RCC 7860 (cell line): ENCODE measurements at regions not wholly inside any gene's neighbourhood (a gene's known extent, or its start where the extent isn't known, plus 50 kb on each side); places are given as distances from the start of the nearest gene placed in this dataset.

Source experiments
- DNase-seq: peaks from one replicate; pipeline ENCODE4 v3.0.0-alpha.2; 2015; ENCODE audit warnings: low spot score
- FAIRE-seq: peaks from 2 replicates; lab custom pipeline; 2012; peaks lifted over from hg19 to GRCh38; lab: Jason Lieb, UNC

DNA sequence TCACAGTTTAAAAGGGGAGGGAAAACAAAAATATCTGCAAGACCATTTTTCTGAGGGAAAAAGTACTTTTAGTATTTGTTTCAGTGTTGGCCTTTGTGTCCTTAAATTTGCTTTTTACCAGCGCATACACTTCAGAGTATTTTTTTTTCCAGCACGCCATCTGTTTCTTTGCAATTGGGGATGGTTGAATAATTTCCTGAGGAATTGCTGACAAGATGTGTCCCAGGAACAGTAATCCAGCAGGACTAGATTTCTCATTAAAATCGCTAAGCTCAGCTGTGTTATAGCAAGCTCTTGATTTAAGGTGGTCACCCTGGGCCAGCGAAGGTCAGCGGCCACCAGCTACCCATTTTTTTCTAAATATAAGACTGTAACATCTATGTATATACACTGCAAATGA lies 156.9 kb upstream of the RHOBTB1 start:
- FAIRE-seq (no peak), DNase-seq (no peak)

DNA sequence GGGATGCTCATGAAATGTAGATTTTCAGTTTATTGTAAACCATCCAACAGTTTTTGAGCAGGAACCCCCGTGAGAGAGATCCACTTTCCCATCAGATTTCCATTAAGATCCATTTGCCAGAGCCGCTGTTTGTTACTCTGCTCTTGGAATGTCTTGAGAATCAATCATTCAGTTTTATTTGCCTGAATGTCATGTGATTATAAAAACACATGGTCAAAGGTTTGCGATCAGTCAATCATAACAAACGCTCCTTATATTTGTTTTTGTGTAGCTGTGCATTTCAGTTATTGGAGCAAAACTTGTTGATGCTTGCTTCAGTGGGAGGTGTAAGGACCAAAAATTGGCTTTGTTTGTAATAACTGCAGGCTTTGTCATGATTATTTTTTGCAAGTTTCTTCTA lies 155.8 kb upstream of the RHOBTB1 start:
- FAIRE-seq (no peak), DNase-seq (no peak)

DNA sequence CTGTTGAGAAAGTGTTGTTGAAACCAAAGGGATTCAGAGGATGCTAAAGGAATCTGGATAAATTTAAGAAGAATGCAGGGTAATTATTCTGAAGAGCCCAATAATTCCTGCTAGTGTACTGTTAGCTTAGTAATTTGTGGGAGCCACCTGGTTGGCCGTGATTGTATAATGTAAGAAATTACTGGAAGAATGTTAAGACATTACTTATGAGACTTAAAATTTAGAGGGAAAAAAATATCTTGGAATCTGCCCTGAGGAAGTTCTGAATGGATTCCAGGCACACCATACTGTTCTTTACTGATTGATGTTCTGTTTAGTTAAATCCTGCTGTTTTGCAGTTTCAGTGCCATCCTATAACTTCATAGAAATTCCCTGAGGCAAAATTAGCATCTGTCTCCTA lies 155.0 kb upstream of the RHOBTB1 start:
- DNase-seq, result no peak
- FAIRE-seq, result no peak

DNA sequence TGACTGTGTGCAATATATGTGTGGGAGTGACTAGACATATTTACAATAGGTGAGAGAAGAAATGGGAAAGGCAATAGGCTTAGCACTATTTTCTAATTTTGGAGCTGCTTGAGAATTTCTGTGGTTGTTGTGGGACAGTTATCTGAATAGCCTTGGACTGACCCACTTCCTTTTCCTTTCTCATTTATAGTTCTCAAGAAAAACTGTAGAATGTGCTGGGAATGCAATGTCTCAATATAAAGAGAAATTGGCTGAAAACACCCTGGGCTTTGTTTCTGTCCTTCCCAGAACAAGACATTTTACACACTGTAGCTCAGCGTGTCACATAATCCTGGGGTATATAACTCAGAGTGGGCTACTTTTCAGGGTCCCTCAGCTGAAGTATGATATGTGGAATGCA lies 153.0 kb upstream of the RHOBTB1 start:
- DNase-seq (no peak), FAIRE-seq (no peak)

DNA sequence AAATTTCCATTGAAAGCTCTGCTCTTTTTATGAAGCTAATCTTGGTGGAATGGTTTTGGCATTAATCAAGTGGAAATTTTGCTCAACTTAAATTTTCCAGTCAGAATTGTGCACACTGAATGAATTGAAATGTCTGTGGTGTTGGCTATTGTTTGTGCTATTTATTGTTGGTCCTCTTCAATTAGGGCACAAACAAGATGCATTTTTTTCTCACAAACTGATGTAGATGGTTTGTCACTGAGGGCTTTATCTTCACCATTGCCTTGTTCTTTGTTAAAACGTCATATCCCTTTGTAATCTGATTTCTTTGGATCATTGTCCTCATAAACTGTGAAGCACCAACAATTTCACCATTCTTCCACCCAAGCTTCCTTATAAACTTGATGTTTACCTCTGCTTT lies 152.1 kb upstream of the RHOBTB1 start:
- no peak for FAIRE-seq
- no peak for DNase-seq

DNA sequence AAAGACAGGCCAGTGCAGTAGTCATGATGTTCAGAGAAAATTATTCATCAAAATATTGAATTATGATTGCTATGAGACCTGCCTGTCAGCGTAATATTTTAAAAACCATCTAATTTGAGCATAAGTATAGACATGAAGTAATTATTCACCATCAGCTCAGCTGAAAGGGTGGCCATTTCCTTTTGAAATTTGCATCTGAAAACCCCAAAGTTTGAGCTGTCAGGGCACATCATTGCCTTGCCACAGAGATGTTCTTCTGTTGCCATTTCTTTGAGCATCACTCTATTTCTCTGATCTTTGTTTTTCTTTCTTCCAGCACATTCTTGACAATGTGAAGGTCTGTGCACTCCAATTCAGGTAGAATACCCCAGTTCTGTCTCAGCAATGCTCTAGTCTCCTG lies 147.5 kb upstream of the RHOBTB1 start:
- DNase-seq (no peak), FAIRE-seq (no peak)

DNA sequence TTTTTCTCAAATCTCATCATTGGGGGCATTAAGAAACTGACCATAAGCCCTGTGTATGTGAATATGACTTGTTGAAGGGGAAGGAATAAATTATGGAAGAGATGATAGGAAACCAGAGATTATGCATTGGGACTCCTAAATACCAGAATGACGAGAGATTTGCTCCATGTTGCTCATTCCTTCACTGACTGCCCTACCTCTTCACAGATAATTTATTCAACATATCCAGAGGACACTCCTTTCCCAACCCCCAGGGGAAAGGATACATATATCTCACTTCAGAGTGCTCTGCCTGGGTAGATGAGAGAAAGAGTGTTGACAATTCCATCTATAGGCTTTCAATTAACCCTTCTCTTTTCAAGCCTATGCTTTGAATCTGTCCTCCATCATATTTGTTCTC lies 145.3 kb upstream of the RHOBTB1 start:
- DNase-seq, result no peak
- no peak for FAIRE-seq

DNA sequence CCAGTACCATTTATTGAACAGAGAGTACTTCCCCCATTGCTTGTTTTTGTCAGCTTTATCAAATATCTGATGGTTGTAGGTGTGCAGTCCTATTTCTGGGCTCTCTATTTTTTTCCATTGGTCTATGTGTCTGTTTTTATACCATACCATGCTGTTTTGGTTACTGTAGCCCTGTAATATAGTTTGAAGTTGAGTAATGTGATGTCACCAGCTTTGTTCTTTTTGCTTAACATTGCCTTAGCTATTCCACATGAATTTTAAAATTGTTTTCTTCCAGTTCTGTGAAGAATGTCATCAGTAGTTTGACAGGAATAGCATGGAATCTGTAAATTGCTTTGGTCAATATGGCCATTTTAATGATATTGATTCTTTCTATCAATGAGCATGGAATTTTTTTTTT lies 140.5 kb upstream of the RHOBTB1 start:
- DNase-seq, result no peak
- no peak for FAIRE-seq

DNA sequence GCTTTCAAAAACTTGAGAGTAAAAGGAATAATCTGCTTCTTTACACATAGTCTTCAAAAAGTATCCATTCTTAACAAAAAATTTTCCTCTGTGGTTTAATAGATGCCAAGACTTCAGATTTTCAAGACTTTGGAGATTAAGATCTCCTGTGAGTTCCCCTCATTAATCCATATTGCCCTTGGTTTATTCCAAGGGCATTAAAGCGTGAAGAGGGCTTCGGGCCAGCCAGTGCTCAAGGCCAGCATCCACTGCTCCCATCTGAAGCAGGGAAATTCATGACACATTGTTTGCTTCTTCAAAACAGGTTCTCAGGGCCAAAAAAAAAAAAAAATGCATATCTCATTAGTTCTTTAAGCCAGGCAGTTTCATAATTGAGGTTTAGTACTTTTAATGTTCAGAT lies 137.3 kb upstream of the RHOBTB1 start:
- DNase-seq (no peak), FAIRE-seq (no peak)

DNA sequence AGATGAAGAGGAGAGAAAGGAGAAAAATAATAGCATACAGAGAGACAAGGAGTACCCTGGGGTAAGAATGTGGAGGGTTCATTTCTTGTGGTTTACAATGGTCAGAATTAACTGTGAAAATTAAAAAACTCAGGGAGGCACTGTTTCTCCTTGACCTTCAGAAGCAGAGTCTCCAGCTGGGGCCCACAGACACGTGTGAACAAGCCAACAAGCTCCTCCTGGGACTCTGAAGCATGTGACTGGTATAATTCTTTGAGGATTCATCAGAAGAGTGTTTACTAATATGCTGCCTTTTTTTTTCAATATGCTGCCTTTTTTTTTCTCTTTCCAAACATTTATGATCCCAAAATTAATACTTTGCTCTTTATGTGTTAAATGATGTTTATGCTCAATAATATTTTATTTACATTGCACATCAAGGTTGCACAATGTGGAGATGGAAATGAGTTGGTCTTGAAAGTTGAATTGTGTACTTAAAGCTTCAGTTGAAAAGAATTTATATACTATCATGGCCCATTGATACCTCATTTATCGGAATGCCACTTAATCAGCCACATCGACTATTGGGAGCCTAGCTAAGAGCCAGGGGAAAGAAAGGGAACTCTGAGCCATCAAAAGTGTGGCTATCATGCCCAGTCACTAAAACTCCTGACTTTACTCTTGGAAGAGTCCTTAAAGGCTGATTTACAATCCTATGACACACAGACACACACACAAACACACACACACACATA lies 134.7 kb upstream of the RHOBTB1 start:
- no peak for FAIRE-seq
- DNase-seq, result no peak

DNA sequence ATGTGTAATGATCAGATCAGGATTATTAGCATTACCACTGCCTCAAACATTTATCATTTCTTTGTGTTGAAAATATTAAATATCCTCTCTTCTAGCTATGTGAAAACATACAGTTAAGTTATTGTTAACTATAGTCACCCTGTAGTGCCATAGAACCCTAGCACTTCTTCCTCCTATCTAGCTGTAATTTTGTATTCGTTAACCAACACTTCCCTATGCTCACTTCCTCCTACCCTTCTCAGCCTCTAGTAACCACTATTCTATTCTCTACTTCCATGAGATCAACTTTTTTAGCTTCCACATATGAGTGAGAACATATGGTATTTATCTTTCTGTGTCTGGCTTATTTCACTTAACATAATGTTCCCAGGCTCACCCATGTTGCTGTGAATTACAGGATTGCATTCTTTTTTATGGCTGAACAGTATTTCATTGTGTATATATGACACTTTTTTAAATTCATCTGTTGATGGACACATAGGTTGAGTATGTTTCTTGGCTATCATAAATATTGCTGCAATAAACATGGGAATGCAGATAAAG lies 132.7 kb upstream of the RHOBTB1 start:
- FAIRE-seq (no peak), DNase-seq (no peak)

DNA sequence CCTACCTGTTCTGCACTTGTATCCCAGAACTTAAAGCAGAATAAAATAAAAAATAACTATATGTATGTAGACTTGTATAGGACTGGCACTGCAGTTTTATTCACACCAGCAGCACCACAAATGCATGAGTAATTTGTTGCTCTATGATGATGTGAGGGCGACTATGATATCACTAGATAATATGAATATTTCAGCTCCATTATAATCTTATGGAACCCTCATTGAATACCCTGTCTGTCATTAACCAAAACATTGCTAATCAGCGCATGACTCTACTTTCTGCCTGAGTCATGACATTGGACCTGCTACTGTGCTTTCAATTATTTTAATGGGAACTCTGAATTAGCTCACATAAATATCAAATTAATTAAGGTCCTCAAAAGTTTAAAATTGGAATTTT lies 129.4 kb upstream of the RHOBTB1 start:
- FAIRE-seq (no peak), DNase-seq (no peak)

DNA sequence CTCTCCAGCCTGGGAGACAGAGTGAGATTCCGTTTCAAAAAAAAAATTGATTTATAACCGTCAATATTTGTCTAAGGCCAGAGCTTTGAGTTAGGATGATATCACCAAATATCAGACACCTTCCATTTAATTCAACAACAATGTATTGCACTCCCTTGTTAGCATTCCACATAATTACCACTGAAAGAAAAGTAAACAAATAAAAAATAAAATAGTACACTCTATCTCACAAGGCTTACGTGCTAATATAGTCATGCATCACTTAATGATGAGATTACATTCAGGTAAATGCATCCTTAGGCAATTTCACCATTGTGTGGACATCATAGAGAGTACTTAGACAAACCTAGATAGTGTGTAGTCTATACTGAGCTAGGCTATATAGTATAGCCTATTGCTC lies 127.6 kb upstream of the RHOBTB1 start:
- no peak for FAIRE-seq
- DNase-seq, result no peak

DNA sequence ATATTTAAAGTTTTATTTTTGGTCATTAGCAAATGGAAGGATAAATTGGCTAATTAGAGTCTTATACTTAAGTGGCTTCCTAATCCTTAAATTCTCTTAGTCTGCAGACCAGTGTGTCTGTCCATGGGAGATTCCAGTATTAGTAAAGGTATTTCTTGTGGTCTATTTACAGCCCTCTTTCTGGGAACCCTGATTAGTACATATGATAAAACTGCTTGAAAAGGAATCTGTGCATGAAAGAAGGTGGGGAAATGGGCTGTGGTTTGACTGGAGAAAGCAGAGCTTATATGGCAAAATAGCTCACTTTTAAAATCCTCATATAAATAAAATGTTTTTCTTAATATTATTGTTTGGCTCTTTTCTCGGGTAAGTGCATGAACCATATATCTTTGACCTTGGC lies 124.5 kb upstream of the RHOBTB1 start:
- FAIRE-seq (no peak), DNase-seq (no peak)

DNA sequence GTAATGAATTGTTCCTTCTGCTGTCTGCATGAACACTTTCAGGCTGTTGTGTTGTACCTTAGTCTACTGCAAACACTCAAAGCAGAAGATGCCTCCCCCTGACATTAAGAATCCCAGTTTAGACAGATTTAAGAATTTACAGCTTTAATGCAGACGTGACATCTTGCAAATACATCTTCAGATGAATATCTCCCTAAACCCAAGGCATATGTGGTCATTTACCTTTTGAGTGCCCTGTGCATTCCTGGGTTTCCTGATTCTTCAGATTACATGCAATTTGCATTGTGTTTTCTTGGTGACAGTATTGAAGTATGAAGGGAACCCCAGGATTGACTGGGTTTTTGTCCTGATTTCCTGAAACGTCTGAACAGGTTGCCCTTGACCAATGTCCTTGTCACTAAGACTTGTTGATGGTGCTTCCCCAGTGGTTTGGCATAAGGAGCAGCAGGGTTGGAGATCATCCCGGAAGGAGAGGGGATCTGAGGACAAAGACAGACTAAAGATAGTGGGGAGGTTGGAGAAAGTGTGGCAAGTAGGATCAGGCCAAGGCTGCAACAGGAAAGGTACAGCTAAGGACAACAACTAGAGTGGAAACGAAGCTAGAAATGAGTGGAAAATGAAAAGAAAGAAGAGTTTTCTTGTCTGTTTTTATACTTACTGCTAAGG lies 123.8 kb upstream of the RHOBTB1 start:
- no peak for DNase-seq

DNA sequence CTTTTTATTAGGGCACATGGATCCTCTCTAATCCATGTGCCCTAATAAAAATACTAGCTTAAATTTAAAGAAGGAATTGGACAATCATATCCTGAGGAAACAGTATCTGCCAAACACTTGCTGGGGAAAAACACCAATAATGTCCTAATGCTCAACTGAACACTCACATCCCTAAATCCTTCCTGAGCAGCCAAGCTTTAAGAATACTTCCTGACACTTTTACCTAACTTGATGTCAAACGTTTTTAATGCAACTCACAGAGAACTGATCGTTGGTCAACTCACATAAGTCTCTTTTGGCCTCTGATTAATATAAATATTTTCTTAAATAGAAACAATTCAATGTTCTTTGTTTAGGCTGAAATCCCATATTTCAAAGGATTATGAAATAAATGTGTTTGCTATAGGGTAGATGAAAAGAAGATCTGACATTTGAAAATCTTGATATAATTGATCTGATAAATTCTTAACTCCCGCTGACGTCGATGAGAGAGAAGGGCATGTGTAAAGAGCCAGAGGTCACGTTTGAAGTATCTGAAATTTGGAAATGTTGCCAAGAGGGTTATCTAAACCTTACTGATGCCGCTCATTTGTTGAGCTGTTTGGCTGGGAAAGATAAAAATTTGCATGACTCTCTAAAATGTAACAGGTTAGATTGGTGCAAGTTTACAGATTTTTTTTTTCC lies 122.8 kb upstream of the RHOBTB1 start:
- FAIRE-seq, result no peak
- DNase-seq, result no peak

More for the DNA sequence above, 123.8 kb upstream of the RHOBTB1 start:
- no peak for FAIRE-seq

DNA sequence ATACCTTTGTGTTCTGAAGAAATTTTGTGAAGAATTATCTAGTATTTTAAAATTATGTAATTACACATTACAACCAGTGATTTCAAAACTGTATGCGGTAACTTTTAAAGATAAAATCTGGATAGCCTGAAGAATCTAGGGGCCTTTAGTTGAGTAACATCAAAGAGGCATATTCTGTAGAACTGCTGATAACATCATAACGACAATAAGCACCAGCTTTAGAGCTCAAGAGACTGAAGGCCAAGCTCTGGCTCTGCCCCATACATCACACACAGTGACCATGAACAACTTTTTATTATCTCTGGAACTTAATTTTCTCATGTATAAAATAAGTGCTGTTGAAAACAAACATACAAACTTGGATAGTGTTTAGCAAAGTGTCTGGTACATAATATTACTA lies 121.1 kb upstream of the RHOBTB1 start:
- no peak for FAIRE-seq
- no peak for DNase-seq

DNA sequence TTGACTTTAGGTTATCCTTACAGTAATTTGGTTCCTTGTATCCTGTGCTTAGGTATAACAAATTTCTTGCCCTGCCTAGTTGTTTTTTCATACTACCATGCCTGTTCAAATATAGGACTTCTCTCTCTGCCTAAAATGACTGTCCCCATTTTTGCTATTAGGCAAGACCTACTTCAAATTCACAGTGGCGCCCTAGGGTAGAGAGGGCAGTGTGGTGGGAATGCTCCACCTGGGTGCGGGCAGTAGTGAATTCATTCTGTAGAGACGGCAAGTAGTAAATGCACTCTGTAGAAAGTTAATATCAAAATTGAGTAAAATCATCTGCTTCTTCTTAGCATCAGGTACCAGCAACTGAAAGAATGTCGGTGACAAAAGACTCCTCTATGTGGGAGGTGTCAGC lies 120.4 kb upstream of the RHOBTB1 start:
- DNase-seq (no peak), FAIRE-seq (no peak)

DNA sequence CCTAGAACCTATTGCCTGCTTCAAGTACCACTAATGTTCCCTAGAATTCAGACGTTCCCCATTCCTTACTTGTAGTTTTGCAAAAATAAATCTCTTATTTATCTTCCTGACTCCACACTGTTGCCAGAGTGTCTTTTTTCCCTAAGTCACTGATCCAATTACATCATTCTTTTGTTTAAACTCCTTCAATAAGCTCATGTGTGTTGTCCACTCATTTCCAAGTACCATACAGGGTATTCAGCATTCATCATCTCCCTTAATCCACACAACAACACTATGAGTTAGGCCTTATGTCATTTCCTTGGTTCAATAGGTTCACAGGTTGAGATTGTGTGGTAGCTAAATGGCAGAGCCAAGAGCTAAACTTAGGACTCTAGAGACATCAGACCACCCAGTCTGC lies 119.9 kb upstream of the RHOBTB1 start:
- FAIRE-seq (no peak), DNase-seq (no peak)

DNA sequence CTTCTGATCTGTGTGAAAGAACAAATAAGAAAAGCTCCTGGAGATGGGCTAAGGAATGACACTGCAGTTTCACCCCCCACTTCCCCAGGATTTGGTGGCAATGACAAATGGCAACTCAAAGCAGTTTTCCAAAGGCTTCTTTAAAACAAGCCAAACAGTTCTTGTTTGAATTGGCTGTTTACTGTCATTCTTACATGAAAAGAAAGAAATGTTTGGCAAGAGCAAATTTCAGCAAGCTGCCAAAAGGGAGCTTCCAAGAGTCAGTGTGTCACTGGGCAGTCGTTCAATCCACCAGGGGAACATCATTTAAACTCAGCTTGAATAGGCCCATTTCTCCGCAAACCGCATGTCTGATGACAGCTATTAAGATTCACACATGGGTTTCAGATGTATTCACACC lies 119.0 kb upstream of the RHOBTB1 start:
- DNase-seq (no peak), FAIRE-seq (no peak)

DNA sequence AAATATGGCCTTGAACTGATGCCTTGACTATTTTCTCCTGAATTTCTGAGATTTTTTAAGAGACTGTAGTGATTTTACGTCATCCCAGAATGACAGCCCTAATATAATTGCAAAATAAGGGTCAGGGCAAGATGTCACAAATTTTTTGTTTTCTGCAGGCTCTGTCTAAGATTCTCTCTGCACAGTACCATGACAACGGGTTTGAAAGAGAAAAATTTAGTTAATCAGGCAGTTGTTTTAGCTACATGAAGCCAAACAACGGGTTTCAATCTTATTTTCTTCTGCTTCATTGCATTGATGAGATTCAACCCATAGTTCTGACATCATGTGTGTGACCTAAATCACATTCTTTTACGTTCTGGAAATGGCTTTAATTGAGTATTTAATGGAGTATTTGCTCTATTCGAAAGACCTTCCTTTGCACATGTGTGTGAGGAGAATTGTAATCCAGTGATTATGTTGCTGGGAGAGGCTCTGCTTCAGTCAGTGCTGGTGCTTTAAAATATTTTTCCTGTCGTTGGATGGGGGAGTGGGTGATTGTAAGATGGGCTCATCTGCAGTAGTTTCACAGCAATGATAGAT lies 118.0 kb upstream of the RHOBTB1 start:
- DNase-seq, result no peak
- no peak for FAIRE-seq

DNA sequence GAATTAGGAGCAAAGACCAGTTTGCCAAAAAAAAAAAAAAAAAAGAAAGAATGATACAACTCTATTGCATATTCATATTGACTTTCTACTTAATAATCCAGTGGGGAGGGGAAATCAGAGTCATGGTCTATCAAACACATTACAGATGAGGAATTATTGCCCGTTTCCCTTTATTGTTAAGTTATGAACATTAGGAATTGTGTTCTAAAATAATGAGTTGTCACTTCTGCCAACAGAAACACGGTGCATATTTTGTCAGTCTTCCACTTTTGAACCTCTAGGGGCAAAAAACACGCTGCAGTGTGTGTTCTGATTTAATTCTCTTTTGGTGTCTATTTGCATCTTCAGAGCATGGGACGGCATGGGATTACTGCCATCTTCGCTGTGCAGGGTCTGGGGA lies 115.7 kb upstream of the RHOBTB1 start:
- FAIRE-seq (no peak), DNase-seq (no peak)
